HG02943 (cell line): ENCODE measurements at regions not wholly inside any gene's neighbourhood (a gene's known extent, or its start where the extent isn't known, plus 50 kb on each side); places are given as distances from the start of the nearest gene placed in this dataset.
"Not testable (repeated sequence)": the region's sequence is repeated elsewhere in the genome, so short reads cannot be mapped to it uniquely, and the experiment has no call there.

Source experiments
- ATAC-seq: cut with Tn5 transposase; IDR thresholded peaks from one replicate; pipeline ENCODE4 v1.9.1; 2021; ENCODE audit warnings: mild to moderate bottlenecking, low read depth, moderate library complexity; ENCODE audit not compliant: unreplicated experiment

DNA sequence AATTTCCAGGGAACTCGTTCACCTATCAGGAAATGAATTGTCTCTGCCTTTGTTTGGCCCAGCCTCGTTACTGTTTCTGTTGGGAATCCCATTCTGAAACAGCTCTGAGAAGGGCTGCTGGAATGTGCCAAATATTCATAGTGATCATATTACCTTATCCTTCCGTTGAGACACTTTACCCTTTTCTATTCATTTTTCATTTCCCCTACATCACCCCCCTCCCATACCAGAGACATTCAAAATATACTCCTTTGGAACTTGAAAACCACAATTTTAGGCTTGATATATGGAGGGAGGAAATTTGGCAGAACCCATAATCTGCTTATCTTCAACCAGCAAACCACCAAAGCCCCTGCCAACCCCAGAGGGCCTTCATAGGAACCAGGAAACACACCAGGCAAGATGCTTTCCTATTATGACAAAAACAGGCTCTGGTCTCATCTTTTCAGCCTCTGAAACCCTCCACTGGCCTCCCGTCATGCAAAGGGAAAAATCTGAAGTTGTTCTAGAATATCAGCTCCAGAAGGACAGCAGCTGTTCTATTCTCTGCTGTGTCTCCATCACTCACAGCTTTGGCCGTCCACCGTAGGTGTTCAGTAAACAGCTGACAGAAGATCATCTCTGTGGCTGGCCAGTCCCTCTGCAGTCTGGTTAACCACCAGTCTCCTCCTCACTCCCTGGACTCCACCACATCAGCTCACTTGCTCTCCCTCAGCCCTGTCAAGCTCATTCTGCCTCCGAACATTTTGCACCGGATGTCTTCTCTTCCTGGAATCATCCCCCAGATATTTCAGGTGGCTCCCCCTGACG, 217.2 kb upstream of the WWC1 start:
- ATAC-seq, result no peak

- no peak for ATAC-seq
Measured at GRCh38 chr5:168075387-168075786, 216.1 kb upstream of the WWC1 start.

GRCh38 chr5:168076561-168076991, 214.9 kb upstream of the WWC1 start:
- ATAC-seq, result no peak

DNA sequence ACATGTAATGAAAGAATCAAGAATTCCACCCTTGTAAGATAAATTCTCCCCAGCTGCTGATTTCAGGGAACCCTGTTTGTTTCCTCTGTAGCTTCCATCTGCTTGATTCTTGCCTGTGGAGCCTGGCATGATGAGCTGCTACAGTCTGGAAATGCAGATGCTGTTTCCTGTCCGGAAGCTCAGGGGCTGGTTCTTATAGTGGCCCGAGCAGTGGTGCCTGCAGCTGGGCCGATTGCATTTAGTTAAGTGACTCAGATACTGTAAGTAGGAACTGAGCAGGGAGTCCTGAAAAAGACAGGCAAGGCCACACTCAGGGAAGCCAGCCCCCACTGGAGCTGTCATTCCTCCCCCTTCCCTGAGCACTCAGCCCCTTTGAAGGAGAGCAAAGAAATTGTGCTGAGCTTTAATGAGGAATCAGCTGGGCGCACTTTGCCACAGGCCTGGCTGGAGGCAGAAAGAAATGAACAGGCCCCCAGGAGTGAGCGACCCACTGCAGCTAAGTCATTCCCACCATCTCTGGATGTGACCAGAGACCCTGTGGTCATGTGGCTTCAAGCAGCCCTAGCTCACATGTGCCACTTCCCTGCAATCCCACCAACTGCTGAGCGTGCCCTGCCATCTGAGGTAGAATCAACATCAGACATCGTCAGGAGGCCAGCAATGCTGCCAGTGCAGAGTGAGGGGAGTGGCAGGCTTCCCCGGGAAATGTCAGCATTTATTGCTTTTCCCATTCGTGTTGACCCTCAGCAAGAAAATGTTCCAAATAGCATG, 206.0 kb upstream of the WWC1 start:
- ATAC-seq, result no peak

- ATAC-seq, result no peak
Measured at GRCh38 chr5:168086104-168086610, 205.3 kb upstream of the WWC1 start.

GRCh38 chr5:168086746-168087145, 204.7 kb upstream of the WWC1 start:
- no peak for ATAC-seq

- ATAC-seq, result no peak
Measured at GRCh38 chr5:168088410-168089173, 202.9 kb upstream of the WWC1 start.

- ATAC-seq, result no peak
Measured at GRCh38 chr5:168089201-168089887, 202.1 kb upstream of the WWC1 start.

GRCh38 chr5:168092209-168093185, 198.9 kb upstream of the WWC1 start:
- ATAC-seq, result no peak

DNA sequence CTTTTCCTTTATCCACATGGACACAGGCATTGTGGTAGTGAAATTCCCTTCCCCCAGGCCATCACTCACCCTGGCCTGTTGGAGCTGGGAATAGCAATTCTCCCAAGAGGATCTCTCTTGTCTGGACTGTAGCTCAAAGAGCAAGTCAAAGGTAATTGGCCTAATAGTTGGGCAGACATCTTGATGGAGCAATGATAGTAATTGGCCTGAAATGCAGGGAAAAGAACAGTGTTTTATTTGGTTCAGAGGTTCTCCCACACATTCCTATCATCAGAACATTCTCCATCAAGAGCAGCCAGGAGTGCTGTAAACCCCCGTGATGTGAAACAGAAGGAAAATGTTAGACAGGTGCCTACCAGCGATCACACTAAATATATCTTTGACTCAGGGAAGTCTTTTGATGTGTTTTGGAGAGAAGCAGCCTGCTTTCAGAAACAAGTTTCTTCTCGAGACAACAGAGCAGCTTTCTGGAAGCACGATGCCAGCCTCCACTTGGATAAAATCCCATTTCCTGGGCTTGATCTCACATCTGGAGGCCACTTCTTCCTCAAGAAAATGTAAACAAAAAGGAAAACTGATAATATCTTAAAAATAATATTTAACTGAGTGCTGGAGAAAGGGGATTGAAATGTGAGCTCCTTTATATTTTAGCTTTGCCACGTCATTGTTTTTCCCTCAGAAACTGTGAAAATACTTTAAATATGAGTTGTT, 198.1 kb upstream of the WWC1 start:
- no peak for ATAC-seq

- ATAC-seq, result no peak
Measured at GRCh38 chr5:168096525-168096924, 194.9 kb upstream of the WWC1 start.

GRCh38 chr5:168097876-168098653, 193.4 kb upstream of the WWC1 start:
- no peak for ATAC-seq

- ATAC-seq, result no peak
Measured at GRCh38 chr5:168101352-168101751, 190.1 kb upstream of the WWC1 start.

DNA sequence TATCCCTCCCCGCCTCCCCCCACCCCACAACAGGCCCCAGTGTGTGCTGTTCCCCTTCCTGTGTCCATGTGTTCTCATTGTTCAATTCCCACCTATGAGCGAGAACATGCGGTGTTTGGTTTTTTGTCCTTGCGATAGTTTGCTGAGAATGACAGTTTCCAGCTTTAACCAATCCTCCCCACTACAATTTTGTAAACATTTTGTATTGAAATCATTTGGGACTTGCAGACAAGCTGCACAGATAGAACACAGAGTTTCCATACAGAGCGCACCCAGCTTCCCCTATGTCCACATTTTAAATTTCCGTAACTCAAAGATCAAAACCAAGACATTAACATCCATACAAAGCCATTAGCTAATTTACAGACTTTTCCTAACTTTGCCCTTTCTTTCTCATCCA, 188.4 kb upstream of the WWC1 start:
- ATAC-seq, result not testable (repeated sequence)

DNA sequence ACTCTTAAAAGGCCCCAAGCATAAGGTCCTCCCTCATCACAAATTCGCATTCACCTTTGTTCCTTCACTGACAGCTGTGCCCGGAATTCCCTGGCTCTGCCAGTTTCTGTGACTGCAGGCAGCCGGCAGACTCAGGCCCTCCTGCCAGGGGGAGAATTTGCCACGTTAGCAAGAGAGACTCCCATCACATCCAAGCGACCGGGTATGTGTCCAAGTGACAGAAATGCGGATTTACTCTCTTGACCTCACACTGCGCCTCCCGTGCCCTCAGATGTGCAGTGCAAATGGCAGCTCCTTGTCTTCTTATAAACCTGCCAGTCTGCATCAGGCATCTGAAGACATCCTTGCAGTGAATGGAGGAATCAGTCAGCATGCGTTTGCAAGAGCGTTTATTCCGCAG, 187.1 kb upstream of the WWC1 start:
- ATAC-seq, result no peak

- ATAC-seq, result no peak
Measured at GRCh38 chr5:168104811-168105481, 186.5 kb upstream of the WWC1 start.
